BE2C (cell line): ENCODE measurements at regions not wholly inside any gene's neighbourhood (a gene's known extent, or its start where the extent isn't known, plus 50 kb on each side); places are given as distances from the start of the nearest gene placed in this dataset.

ENCODE experiments used
- DNase-seq: peaks from one replicate; pipeline ENCODE4 v3.0.0-alpha.2; 2020
- H3K27me3 ChIP-seq: fragments of 250-450 bp; sonication (Bioruptor Pico); 2 replicates; pipeline ENCODE4 v1.5.1; 2020; ENCODE audit warnings: mild to moderate bottlenecking
- H3K36me3 ChIP-seq: fragments of 250-450 bp; sonication (Bioruptor Pico); 2 replicates; pipeline ENCODE4 v1.5.1; 2020; ENCODE audit warnings: mild to moderate bottlenecking
- H3K4me1 ChIP-seq: fragments of 250-450 bp; sonication (Bioruptor Pico); 2 replicates; pipeline ENCODE4 v1.5.1; 2020
- H3K4me3 ChIP-seq: 2 replicates; pipeline ENCODE4 v1.5.1; 2011; ENCODE audit warnings: low read depth, low read length
- H3K9me3 ChIP-seq: fragments of 250-450 bp; sonication (Bioruptor Pico); 2 replicates; pipeline ENCODE4 v1.5.1; 2020
- CTCF ChIP-seq: IDR thresholded peaks from 2 replicates; pipeline ENCODE4 v1.5.1; 2012; ENCODE audit warnings: mild to moderate bottlenecking, low read depth, low read length

- H3K27me3 ChIP-seq = no peaks in the 10 kb centered on the region
- no peaks in the 10 kb centered on the region for H3K4me1 ChIP-seq
- no peaks in the 10 kb centered on the region for H3K9me3 ChIP-seq
- H3K36me3 ChIP-seq = no peaks in the 10 kb centered on the region
- no peak for TF ChIP-seq CTCF
- no peak overlapping the region for H3K4me3 ChIP-seq
- no peak for DNase-seq
These were observed 60.2 kb upstream of the HS3ST1 start for GRCh38 chr4:11488657-11489452.

- Histone ChIP-seq H3K4me3 (no peak overlapping the region), H3K9me3 (no peaks in the 10 kb centered on the region), H3K27me3 (no peaks in the 10 kb centered on the region), H3K4me1 (no peaks in the 10 kb centered on the region), H3K36me3 (no peaks in the 10 kb centered on the region)
- no peak for DNase-seq
- no peak for TF ChIP-seq CTCF
These were observed 59.3 kb upstream of the HS3ST1 start for GRCh38 chr4:11487868-11488544.

- no peak for TF ChIP-seq CTCF
- H3K4me1 ChIP-seq = no peaks in the 10 kb centered on the region
- no peaks in the 10 kb centered on the region for H3K27me3 ChIP-seq
- no peaks in the 10 kb centered on the region for H3K9me3 ChIP-seq
- no peak for DNase-seq
- H3K4me3 ChIP-seq = no peak overlapping the region
- H3K36me3 ChIP-seq = no peaks in the 10 kb centered on the region
These were observed 58.4 kb upstream of the HS3ST1 start for GRCh38 chr4:11487139-11487538.

- no peaks in the 10 kb centered on the region for H3K27me3 ChIP-seq
- no peaks in the 10 kb centered on the region for H3K4me1 ChIP-seq
- TF ChIP-seq CTCF = no peak
- H3K9me3 ChIP-seq = no peaks in the 10 kb centered on the region; the same call in 1 of the 2 replicates
- no peak for DNase-seq
- H3K4me3 ChIP-seq = no peak overlapping the region
- H3K36me3 ChIP-seq = no peaks in the 10 kb centered on the region
These were observed 57.2 kb upstream of the HS3ST1 start for GRCh38 chr4:11485926-11486325.

- no peaks in the 10 kb centered on the region for H3K4me1 ChIP-seq
- no peaks in the 10 kb centered on the region for H3K36me3 ChIP-seq
- no peak overlapping the region for H3K4me3 ChIP-seq
- no peak for TF ChIP-seq CTCF
- H3K27me3 ChIP-seq = no peaks in the 10 kb centered on the region
- no peak for DNase-seq
- H3K9me3 ChIP-seq = no peaks in the 10 kb centered on the region; the same call in none of the 2 replicates
These were observed 55.8 kb upstream of the HS3ST1 start for GRCh38 chr4:11484531-11484930.

GRCh38 chr4:11483046-11483445 is 54.4 kb upstream of the HS3ST1 start:
- Histone ChIP-seq H3K4me1 (no peaks in the 10 kb centered on the region), H3K9me3 (peaks cover 4% of the 10 kb centered on the region), H3K36me3 (no peaks in the 10 kb centered on the region), H3K27me3 (no peaks in the 10 kb centered on the region), H3K4me3 (no peak overlapping the region)
- DNase-seq = no peak
- no peak for TF ChIP-seq CTCF
